GM12873 (cell line): ENCODE measurements at regions not wholly inside any gene's neighbourhood (a gene's known extent, or its start where the extent isn't known, plus 50 kb on each side); places are given as distances from the start of the nearest gene placed in this dataset.

Experiments
- TF ChIP-seq, protein P1 (sequence below): IDR thresholded peaks from 2 replicates; pipeline ENCODE4 v1.5.1; 2012; ENCODE audit warnings: low read depth, mild to moderate bottlenecking, moderate library complexity, low read length, control low read depth; ENCODE audit not compliant: insufficient read depth; ENCODE audit errors: missing control alignments

DNA sequence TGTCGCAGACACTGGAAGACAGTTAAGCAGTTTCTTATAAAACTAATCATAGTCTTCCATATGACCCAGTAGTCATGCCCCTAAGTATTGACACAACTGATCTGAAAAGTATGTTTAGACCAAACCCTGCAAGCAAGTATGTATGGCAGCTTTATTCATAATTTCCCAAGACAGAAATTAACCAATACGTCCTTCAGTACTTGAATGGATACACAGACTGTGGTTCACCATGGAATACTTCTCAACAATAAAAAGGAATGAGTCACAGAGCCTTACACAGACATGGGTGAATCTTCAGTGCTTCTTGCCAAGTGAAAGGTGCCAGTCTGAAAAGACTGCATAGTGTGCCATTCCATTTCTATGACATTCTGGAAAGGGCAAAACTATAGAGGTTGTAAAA, 50.2 kb upstream of the AKR1E2 start:
- TF ChIP-seq, protein P1, sequence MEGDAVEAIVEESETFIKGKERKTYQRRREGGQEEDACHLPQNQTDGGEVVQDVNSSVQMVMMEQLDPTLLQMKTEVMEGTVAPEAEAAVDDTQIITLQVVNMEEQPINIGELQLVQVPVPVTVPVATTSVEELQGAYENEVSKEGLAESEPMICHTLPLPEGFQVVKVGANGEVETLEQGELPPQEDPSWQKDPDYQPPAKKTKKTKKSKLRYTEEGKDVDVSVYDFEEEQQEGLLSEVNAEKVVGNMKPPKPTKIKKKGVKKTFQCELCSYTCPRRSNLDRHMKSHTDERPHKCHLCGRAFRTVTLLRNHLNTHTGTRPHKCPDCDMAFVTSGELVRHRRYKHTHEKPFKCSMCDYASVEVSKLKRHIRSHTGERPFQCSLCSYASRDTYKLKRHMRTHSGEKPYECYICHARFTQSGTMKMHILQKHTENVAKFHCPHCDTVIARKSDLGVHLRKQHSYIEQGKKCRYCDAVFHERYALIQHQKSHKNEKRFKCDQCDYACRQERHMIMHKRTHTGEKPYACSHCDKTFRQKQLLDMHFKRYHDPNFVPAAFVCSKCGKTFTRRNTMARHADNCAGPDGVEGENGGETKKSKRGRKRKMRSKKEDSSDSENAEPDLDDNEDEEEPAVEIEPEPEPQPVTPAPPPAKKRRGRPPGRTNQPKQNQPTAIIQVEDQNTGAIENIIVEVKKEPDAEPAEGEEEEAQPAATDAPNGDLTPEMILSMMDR = no peak

GRCh38 chr10:4772202-4772570, 53.8 kb upstream of the AKR1E2 start:
- TF ChIP-seq, protein P1 = no peak

DNA sequence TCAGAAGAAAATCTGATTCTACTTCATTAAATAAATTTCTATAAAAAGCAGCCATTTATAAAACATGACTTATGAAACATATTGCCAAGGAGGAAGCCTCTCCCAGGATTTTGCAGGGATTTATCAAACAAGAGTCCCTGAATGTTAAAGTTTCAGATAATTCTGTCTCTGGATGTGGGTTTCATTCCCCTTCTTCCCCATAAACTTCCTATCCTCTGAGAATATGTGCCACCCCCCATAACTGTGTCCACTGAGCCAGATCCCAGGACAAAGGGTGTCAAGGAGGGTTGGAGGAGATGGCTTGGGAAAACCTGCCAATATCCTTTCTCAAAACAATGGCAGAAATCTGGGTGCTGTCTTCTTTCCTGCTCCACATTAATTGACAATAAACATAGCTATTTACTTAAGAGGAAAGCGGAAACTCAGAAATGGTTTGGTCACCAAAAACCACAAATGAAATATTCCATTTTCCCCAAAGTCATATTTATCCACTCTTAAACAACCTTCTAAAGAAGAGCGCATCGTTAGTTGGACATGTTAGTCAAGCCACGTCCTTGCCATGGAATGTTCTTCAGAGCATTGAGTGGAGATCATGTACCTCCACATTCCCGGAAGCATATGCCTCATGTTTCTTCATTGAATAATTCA, 54.3 kb upstream of the AKR1E2 start:
- TF ChIP-seq, protein P1 = no peak

GRCh38 chr10:4770801-4771553, 55.0 kb upstream of the AKR1E2 start:
- TF ChIP-seq, protein P1 = no peak

GRCh38 chr10:4768416-4768815, 57.6 kb upstream of the AKR1E2 start:
- TF ChIP-seq, protein P1 = no peak

DNA sequence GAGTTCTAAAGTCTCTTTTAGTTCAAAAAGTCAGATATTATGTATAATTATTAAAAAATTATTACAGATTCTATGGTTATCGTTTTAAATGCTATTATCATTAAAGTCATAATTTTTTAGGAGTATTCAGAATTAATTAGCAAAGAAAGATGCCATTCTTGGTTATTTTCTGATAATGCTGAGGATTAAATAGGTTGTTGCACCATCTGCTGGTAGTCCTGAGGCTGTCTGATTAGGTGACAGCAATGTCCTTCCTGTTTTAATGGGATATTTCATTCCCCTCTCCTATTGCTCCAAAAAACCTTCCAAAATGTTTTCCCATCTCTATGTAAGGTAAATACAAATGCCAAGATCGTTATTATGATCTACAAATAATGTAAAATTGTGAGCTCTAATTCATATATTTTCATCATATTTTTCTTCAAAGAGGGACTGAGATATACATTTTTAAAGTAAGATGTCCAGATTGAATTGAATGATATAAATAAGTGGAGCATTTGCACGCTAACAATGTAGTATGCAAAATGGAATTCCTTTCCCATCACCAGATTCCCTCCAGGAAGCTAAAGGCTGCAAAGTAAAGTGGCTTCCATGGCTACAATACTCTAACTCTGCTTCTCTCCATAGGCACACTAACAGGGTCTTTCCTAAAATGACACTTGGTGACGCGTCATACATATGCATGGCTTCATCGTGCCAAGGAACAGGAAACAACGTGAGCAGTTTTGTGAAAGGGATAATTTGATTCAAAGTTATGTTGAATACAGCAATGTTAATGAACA, 58.8 kb upstream of the AKR1E2 start:
- TF ChIP-seq, protein P1 = peak; percentile 41

- TF ChIP-seq, protein P1 = no peak
Measured at GRCh38 chr10:4766454-4766853, 59.6 kb upstream of the AKR1E2 start.
